Midbrain (tissue), 1 donor: ENCODE measurements at regions not wholly inside any gene's neighbourhood (a gene's known extent, or its start where the extent isn't known, plus 50 kb on each side); places are given as distances from the start of the nearest gene placed in this dataset.
"Not testable (repeated sequence)": the region's sequence is repeated elsewhere in the genome, so short reads cannot be mapped to it uniquely, and the experiment has no call there.

Source experiments
- DNase-seq: peaks from one replicate; lab custom pipeline; 2025; lab: John Stamatoyannopoulos, UW

- DNase-seq: no peak
Observed at GRCh38 chr2:34308140-34308539, 709.0 kb upstream of the FAM98A start.

- DNase-seq: no peak
Observed at GRCh38 chr2:34307636-34308035, 708.5 kb upstream of the FAM98A start.

- DNase-seq: no peak
Observed at GRCh38 chr2:34306745-34307144, 707.6 kb upstream of the FAM98A start.

GRCh38 chr2:34305587-34305986 lies 706.5 kb upstream of the FAM98A start:
- DNase-seq: no peak

- no peak for DNase-seq
Observed at GRCh38 chr2:34294961-34295360, 695.9 kb upstream of the FAM98A start.

GRCh38 chr2:34291076-34291475 lies 692.0 kb upstream of the FAM98A start:
- no peak for DNase-seq

- DNase-seq: no peak
Observed at GRCh38 chr2:34288016-34288415, 688.9 kb upstream of the FAM98A start.

GRCh38 chr2:34280606-34281005 lies 681.5 kb upstream of the FAM98A start:
- no peak for DNase-seq

- DNase-seq: no peak
Observed at GRCh38 chr2:34266908-34267697, 668.0 kb upstream of the FAM98A start.

- no peak for DNase-seq
Observed at GRCh38 chr2:34261701-34262100, 662.6 kb upstream of the FAM98A start.

GRCh38 chr2:34254272-34254878 lies 655.3 kb upstream of the FAM98A start:
- DNase-seq: no peak

- DNase-seq: no peak
Observed at GRCh38 chr2:34252111-34252510, 653.0 kb upstream of the FAM98A start.

- DNase-seq: no peak
Observed at GRCh38 chr2:34251578-34251977, 652.5 kb upstream of the FAM98A start.

- DNase-seq: no peak
Observed at GRCh38 chr2:34244195-34244594, 645.1 kb upstream of the FAM98A start.

- DNase-seq: no peak
Observed at GRCh38 chr2:34242763-34243123, 643.6 kb upstream of the FAM98A start.

- DNase-seq: no peak
Observed at GRCh38 chr2:34241905-34242762, 643.0 kb upstream of the FAM98A start.

GRCh38 chr2:34239511-34239910 lies 640.4 kb upstream of the FAM98A start:
- DNase-seq: no peak

GRCh38 chr2:34234823-34235222 lies 635.7 kb upstream of the FAM98A start:
- DNase-seq: no peak

GRCh38 chr2:34229998-34230397 lies 630.9 kb upstream of the FAM98A start:
- DNase-seq: no peak

- no peak for DNase-seq
Observed at GRCh38 chr2:34215174-34215573, 616.1 kb upstream of the FAM98A start.

- not testable (repeated sequence) for DNase-seq
Observed at GRCh38 chr2:34210382-34210781, 611.3 kb upstream of the FAM98A start.

- DNase-seq: no peak
Observed at GRCh38 chr2:34204560-34204959, 605.5 kb upstream of the FAM98A start.

GRCh38 chr2:34201099-34201498 lies 602.0 kb upstream of the FAM98A start:
- DNase-seq: no peak
